ENCODE measurements at regions not wholly inside any gene's neighbourhood (a gene's known extent, or its start where the extent isn't known, plus 50 kb on each side); places are given as distances from the start of the nearest gene placed in this dataset.

GRCh38 chr2:58794103-58794502, 553.0 kb upstream of the FANCL start:
- Histone ChIP-seq H3K9me3 (replicated peaks; ENCODE audit: low read length) (no peaks in the 10 kb centered on the region), H3K4me1 (ENCODE audit: control insufficient read depth, insufficient read depth, low read length) (no peaks in the 10 kb centered on the region), H3K36me3 (ENCODE audit: insufficient read depth, low read length) (no peaks in the 10 kb centered on the region), H3K27me3 (ENCODE audit: control insufficient read depth, insufficient read depth, low read length) (no peaks in the 10 kb centered on the region), H3K4me2 (ENCODE audit: low read length) (no peak overlapping the region), H3K4me3 (ENCODE audit: low read length) (no peak overlapping the region), H3K9ac (ENCODE audit: low read depth, low read length) (no peak overlapping the region)

GRCh38 chr2:58788402-58788801, 547.3 kb upstream of the FANCL start:
- Histone ChIP-seq H3K27me3 (ENCODE audit: control insufficient read depth, insufficient read depth, low read length) (no peaks in the 10 kb centered on the region), H3K9me3 (replicated peaks; ENCODE audit: low read length) (no peaks in the 10 kb centered on the region), H3K9ac (ENCODE audit: low read depth, low read length) (no peak overlapping the region), H3K4me1 (ENCODE audit: control insufficient read depth, insufficient read depth, low read length) (no peaks in the 10 kb centered on the region), H3K4me3 (ENCODE audit: low read length) (no peak overlapping the region), H3K4me2 (ENCODE audit: low read length) (no peak overlapping the region), H3K36me3 (ENCODE audit: insufficient read depth, low read length) (no peaks in the 10 kb centered on the region)

GRCh38 chr2:58770846-58771245, 529.7 kb upstream of the FANCL start:
- Histone ChIP-seq H3K9ac (ENCODE audit: low read depth, low read length) (no peak overlapping the region), H3K9me3 (replicated peaks; ENCODE audit: low read length) (no peaks in the 10 kb centered on the region), H3K4me2 (ENCODE audit: low read length) (no peak overlapping the region), H3K36me3 (ENCODE audit: insufficient read depth, low read length) (no peaks in the 10 kb centered on the region), H3K4me1 (ENCODE audit: control insufficient read depth, insufficient read depth, low read length) (no peaks in the 10 kb centered on the region), H3K27me3 (ENCODE audit: control insufficient read depth, insufficient read depth, low read length) (peaks cover 38% of the 10 kb centered on the region), H3K4me3 (ENCODE audit: low read length) (no peak overlapping the region)

- H3K4me2 ChIP-seq (ENCODE audit: low read length) = no peak overlapping the region
- H3K4me1 ChIP-seq (ENCODE audit: control insufficient read depth, insufficient read depth, low read length) = no peaks in the 10 kb centered on the region
- no peak overlapping the region for H3K4me3 ChIP-seq (ENCODE audit: low read length)
- no peaks in the 10 kb centered on the region for H3K9me3 ChIP-seq (replicated peaks; ENCODE audit: low read length)
- no peaks in the 10 kb centered on the region for H3K36me3 ChIP-seq (ENCODE audit: insufficient read depth, low read length)
- H3K27me3 ChIP-seq (ENCODE audit: control insufficient read depth, insufficient read depth, low read length) = peaks cover 40% of the 10 kb centered on the region
- no peak overlapping the region for H3K9ac ChIP-seq (ENCODE audit: low read depth, low read length)
These were observed 528.7 kb upstream of the FANCL start for GRCh38 chr2:58769864-58770234.

DNA sequence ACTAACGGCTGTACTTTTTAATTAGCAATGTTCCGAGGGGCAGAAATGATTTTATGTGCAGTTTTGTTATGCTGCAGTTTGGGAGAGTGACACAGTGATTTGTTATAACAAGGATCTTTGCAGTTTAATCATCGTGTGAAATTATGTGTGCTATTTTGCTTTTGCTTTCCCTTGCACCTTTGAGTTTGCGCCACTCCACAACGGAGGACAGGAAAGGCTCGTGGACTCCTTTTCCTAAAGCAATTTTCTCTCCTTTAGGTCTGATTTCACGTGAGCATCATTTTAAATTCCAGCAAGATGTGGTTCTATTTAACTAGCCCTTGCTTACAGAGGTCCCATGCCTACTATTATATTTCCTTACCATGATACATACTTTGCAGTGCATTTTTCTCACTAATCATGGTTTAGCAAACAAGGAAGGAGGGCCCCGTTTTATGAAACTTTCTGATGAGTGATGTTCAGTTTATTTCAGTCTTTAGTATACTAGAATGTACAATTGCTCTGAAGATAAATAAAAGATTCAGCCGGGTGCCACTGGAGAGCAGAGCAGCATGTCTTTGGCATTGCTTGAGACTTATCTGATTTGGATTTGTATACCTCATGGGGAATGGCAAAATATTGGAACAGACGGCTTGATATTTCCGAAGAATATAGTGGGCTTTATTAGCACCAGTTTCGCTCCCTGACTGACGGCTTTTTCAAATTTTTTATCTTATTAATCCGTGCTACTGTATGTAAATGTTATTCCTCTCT, 528.2 kb upstream of the FANCL start:
- peaks cover 40% of the 10 kb centered on the region for H3K27me3 ChIP-seq (ENCODE audit: control insufficient read depth, insufficient read depth, low read length)
- H3K4me1 ChIP-seq (ENCODE audit: control insufficient read depth, insufficient read depth, low read length) = no peaks in the 10 kb centered on the region
- no peaks in the 10 kb centered on the region for H3K36me3 ChIP-seq (ENCODE audit: insufficient read depth, low read length)
- H3K9ac ChIP-seq (ENCODE audit: low read depth, low read length) = no peak overlapping the region
- no peaks in the 10 kb centered on the region for H3K9me3 ChIP-seq (replicated peaks; ENCODE audit: low read length)
- no peak overlapping the region for H3K4me2 ChIP-seq (ENCODE audit: low read length)
- H3K4me3 ChIP-seq (ENCODE audit: low read length) = no peak overlapping the region

GRCh38 chr2:58768715-58769080, 527.6 kb upstream of the FANCL start:
- Histone ChIP-seq H3K36me3 (ENCODE audit: insufficient read depth, low read length) (no peaks in the 10 kb centered on the region), H3K4me3 (ENCODE audit: low read length) (no peak overlapping the region), H3K9me3 (replicated peaks; ENCODE audit: low read length) (no peaks in the 10 kb centered on the region), H3K9ac (ENCODE audit: low read depth, low read length) (no peak overlapping the region), H3K4me2 (ENCODE audit: low read length) (no peak overlapping the region), H3K4me1 (ENCODE audit: control insufficient read depth, insufficient read depth, low read length) (no peaks in the 10 kb centered on the region), H3K27me3 (ENCODE audit: control insufficient read depth, insufficient read depth, low read length) (peaks cover 40% of the 10 kb centered on the region)

DNA sequence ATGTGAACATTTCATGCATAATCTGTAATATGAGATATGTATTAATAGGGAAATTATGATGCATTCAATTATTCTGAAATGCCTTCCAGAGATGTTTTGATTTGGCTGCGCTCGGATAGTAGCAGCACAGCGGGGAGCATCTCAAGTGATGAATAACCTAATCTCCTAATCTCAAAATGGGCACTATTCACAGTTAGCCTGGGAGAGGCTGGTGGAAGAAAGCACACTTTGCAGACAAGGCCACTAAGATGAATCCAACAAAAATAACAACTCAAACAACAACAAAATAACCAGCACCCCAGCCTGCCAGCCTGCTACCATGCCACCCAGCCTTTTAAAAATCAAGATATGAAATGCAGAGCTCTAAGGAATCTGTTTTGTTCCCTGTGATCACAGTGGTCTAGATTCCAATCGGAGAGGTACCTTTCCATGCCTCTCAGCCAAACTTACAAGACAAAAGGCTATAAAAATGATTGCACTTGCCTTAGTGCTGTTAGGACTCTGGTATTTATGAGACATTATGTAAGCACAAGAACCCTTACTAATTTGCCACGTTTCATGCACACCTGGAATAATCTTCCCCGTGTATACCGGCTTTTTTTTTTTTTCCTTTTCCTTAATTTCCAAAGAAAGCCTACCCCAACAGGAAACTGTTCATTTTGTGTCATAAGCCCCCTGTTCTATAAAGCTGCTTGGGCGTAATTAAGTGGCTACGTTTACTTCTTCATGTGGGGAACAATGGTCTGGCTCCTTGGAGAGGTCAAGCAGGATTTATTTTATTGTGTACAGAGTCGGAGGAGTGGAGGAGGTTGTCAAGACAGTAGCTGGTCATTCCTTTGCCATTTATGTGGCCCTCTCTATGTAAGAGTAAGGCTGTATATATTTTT, 526.9 kb upstream of the FANCL start:
- H3K9ac ChIP-seq (ENCODE audit: low read depth, low read length) = no peak overlapping the region
- peaks cover 43% of the 10 kb centered on the region for H3K27me3 ChIP-seq (ENCODE audit: control insufficient read depth, insufficient read depth, low read length)
- H3K9me3 ChIP-seq (replicated peaks; ENCODE audit: low read length) = no peaks in the 10 kb centered on the region
- no peaks in the 10 kb centered on the region for H3K36me3 ChIP-seq (ENCODE audit: insufficient read depth, low read length)
- H3K4me2 ChIP-seq (ENCODE audit: low read length) = no peak overlapping the region
- H3K4me3 ChIP-seq (ENCODE audit: low read length) = no peak overlapping the region
- H3K4me1 ChIP-seq (ENCODE audit: control insufficient read depth, insufficient read depth, low read length) = no peaks in the 10 kb centered on the region

- H3K9me3 ChIP-seq (replicated peaks; ENCODE audit: low read length) = no peaks in the 10 kb centered on the region
- H3K4me3 ChIP-seq (ENCODE audit: low read length) = no peak overlapping the region
- H3K4me2 ChIP-seq (ENCODE audit: low read length) = no peak overlapping the region
- H3K36me3 ChIP-seq (ENCODE audit: insufficient read depth, low read length) = no peaks in the 10 kb centered on the region
- peaks cover 38% of the 10 kb centered on the region for H3K27me3 ChIP-seq (ENCODE audit: control insufficient read depth, insufficient read depth, low read length)
- H3K4me1 ChIP-seq (ENCODE audit: control insufficient read depth, insufficient read depth, low read length) = no peaks in the 10 kb centered on the region
- H3K9ac ChIP-seq (ENCODE audit: low read depth, low read length) = no peak overlapping the region
These were observed 523.4 kb upstream of the FANCL start for GRCh38 chr2:58764338-58765104.

DNA sequence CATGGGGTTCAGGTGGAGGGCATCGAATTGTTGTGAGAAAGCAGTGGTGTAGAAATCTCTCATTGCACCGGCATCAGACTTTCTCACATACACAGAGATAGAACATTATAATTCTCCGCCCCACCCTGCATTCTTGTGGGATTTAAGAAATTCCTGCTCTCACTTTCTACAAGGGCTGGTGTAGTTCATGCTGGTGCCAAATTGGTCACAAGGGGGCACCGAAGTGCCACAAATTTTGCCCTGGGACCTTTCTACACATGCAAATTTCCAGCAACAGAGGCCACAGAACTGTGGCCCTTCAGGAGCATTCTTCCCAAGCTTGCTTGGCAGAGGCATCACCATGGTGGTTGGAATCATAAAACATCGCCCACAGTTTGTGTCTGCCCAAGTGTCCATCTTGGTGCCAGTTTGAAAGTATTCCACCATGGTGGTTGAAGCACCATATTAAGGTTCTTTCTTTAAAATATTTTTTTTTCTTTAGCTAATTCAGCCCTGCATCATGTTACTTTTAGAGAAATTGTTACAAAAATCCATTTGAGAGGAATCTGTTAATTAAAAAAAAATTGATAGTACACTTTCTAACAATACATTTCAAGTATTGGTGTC, 521.2 kb upstream of the FANCL start:
- Histone ChIP-seq H3K4me1 (ENCODE audit: control insufficient read depth, insufficient read depth, low read length) (no peaks in the 10 kb centered on the region), H3K4me3 (ENCODE audit: low read length) (no peak overlapping the region), H3K9me3 (replicated peaks; ENCODE audit: low read length) (no peaks in the 10 kb centered on the region), H3K9ac (ENCODE audit: low read depth, low read length) (no peak overlapping the region), H3K4me2 (ENCODE audit: low read length) (no peak overlapping the region), H3K27me3 (ENCODE audit: control insufficient read depth, insufficient read depth, low read length) (peaks cover 22% of the 10 kb centered on the region), H3K36me3 (ENCODE audit: insufficient read depth, low read length) (no peaks in the 10 kb centered on the region)

DNA sequence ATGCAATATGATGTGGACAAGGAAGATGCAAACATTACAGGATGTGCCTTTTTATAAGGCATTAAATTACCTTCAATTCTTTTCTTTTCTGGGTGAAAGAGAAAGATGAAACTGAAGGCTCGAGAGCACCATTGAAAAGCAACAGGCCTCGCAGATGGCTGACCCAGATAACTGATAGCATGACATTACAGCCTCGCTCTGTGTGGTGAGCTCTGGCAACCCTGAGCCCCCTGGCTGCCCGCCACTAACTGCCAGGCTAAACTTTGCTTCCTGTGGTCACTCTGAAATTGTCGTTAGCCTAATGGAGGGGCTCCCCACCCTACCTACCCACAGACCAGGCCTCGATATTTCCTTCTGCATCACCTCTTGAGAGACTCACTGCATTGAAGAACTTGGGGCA, 516.8 kb upstream of the FANCL start:
- no peak overlapping the region for H3K4me3 ChIP-seq (ENCODE audit: low read length)
- H3K9ac ChIP-seq (ENCODE audit: low read depth, low read length) = no peak overlapping the region
- no peaks in the 10 kb centered on the region for H3K9me3 ChIP-seq (replicated peaks; ENCODE audit: low read length)
- no peaks in the 10 kb centered on the region for H3K4me1 ChIP-seq (ENCODE audit: control insufficient read depth, insufficient read depth, low read length)
- no peak overlapping the region for H3K4me2 ChIP-seq (ENCODE audit: low read length)
- no peaks in the 10 kb centered on the region for H3K36me3 ChIP-seq (ENCODE audit: insufficient read depth, low read length)
- H3K27me3 ChIP-seq (ENCODE audit: control insufficient read depth, insufficient read depth, low read length) = peaks cover 15% of the 10 kb centered on the region

GRCh38 chr2:58756336-58756735, 515.2 kb upstream of the FANCL start:
- Histone ChIP-seq H3K4me2 (ENCODE audit: low read length) (no peak overlapping the region), H3K9me3 (replicated peaks; ENCODE audit: low read length) (no peaks in the 10 kb centered on the region), H3K9ac (ENCODE audit: low read depth, low read length) (no peak overlapping the region), H3K4me3 (ENCODE audit: low read length) (no peak overlapping the region), H3K36me3 (ENCODE audit: insufficient read depth, low read length) (no peaks in the 10 kb centered on the region), H3K4me1 (ENCODE audit: control insufficient read depth, insufficient read depth, low read length) (no peaks in the 10 kb centered on the region), H3K27me3 (ENCODE audit: control insufficient read depth, insufficient read depth, low read length) (peaks cover 13% of the 10 kb centered on the region)

All from skeletal muscle satellite cell (primary cell).